Glutamatergic neuron (in vitro differentiated cells): ENCODE measurements at regions not wholly inside any gene's neighbourhood (a gene's known extent, or its start where the extent isn't known, plus 50 kb on each side); places are given as distances from the start of the nearest gene placed in this dataset.

Experiments
- DNase-seq: peaks from one replicate; pipeline ENCODE4 v3.0.0; 2022
- H3K27ac Mint-ChIP-seq: one replicate; pipeline ENCODE4 v1.8.0; 2020; ENCODE audit warnings: mild to moderate bottlenecking, mixed read lengths, inconsistent platforms; ENCODE audit not compliant: unreplicated experiment
- H3K27me3 Mint-ChIP-seq: one replicate; pipeline ENCODE4 v1.8.0; 2020; ENCODE audit warnings: mild to moderate bottlenecking, moderate library complexity, mixed read lengths, inconsistent platforms; ENCODE audit not compliant: unreplicated experiment
- H3K36me3 Mint-ChIP-seq: one replicate; pipeline ENCODE4 v1.8.0; 2020; ENCODE audit warnings: mild to moderate bottlenecking, mixed read lengths, inconsistent platforms; ENCODE audit not compliant: unreplicated experiment
- H3K4me1 Mint-ChIP-seq: one replicate; pipeline ENCODE4 v1.8.0; 2020; ENCODE audit warnings: mild to moderate bottlenecking, low read depth, mixed read lengths, inconsistent platforms; ENCODE audit not compliant: unreplicated experiment
- H3K4me3 Mint-ChIP-seq: one replicate; pipeline ENCODE4 v1.8.0; 2020; ENCODE audit warnings: mild to moderate bottlenecking, mixed read lengths, inconsistent platforms; ENCODE audit not compliant: unreplicated experiment
- H3K9me3 Mint-ChIP-seq: one replicate; pipeline ENCODE4 v1.8.0; 2020; ENCODE audit warnings: mild to moderate bottlenecking, moderate library complexity, mixed read lengths, inconsistent platforms; ENCODE audit not compliant: unreplicated experiment
- TF ChIP-seq, protein P1 (sequence below): fragments of 200-600 bp; sonication (generic); IDR thresholded peaks from one replicate; pipeline ENCODE4 v1.5.0; 2021; ENCODE audit not compliant: partially characterized antibody, unreplicated experiment

DNA sequence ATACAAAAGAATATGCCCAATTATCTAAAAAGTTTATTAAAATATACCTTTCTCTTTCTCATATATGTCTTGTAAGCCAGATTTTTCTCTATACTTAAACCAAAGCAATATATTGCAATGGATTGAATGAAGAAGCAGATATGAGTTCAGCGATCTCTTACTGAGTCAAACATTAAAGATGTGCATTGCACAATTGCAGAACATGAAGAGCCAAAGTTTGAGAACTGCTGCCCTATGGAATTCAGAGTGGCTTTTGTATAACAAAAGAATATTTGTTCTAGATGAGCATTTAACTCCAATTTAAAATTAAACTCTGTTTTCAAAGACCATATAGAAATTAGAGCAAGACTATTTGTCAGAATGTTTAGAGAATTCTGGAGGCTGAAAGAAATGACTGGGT is 519.0 kb upstream of the DAB2 start:
- H3K27ac Mint-ChIP-seq: no peak overlapping the region
- DNase-seq: no peak
- no peaks in the 10 kb centered on the region for H3K27me3 Mint-ChIP-seq
- no peak overlapping the region for H3K4me3 Mint-ChIP-seq
- TF ChIP-seq, protein P1, sequence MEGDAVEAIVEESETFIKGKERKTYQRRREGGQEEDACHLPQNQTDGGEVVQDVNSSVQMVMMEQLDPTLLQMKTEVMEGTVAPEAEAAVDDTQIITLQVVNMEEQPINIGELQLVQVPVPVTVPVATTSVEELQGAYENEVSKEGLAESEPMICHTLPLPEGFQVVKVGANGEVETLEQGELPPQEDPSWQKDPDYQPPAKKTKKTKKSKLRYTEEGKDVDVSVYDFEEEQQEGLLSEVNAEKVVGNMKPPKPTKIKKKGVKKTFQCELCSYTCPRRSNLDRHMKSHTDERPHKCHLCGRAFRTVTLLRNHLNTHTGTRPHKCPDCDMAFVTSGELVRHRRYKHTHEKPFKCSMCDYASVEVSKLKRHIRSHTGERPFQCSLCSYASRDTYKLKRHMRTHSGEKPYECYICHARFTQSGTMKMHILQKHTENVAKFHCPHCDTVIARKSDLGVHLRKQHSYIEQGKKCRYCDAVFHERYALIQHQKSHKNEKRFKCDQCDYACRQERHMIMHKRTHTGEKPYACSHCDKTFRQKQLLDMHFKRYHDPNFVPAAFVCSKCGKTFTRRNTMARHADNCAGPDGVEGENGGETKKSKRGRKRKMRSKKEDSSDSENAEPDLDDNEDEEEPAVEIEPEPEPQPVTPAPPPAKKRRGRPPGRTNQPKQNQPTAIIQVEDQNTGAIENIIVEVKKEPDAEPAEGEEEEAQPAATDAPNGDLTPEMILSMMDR: no peak
- H3K4me1 Mint-ChIP-seq: no peaks in the 10 kb centered on the region
- no peaks in the 10 kb centered on the region for H3K9me3 Mint-ChIP-seq
- H3K36me3 Mint-ChIP-seq: no peaks in the 10 kb centered on the region

- H3K9me3 Mint-ChIP-seq: no peaks in the 10 kb centered on the region
- TF ChIP-seq, protein P1: no peak
- no peak overlapping the region for H3K4me3 Mint-ChIP-seq
- no peak overlapping the region for H3K27ac Mint-ChIP-seq
- no peaks in the 10 kb centered on the region for H3K36me3 Mint-ChIP-seq
- DNase-seq: no peak
- H3K4me1 Mint-ChIP-seq: no peaks in the 10 kb centered on the region
- no peaks in the 10 kb centered on the region for H3K27me3 Mint-ChIP-seq
Observed at GRCh38 chr5:39942606-39943005, 517.8 kb upstream of the DAB2 start.

DNA sequence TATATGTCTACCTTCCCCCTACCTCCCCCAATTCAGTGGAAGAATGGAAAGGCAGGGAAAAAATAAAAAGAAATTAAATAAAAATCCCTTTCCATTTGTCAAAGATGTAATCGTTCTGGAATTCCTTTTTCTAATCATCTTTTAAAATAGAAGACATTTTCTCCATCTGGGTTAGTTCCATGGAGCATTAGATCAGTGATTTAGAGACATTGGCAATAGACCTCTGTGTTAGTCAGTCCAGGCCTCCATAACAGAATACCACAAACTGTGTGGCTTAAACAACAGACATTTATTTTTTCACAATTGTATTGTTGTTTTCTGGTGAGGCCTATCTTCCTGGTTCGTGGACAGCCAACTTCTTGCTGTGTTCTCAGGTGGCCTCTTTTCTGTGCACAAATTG is 516.6 kb upstream of the DAB2 start:
- Mint-ChIP-seq H3K27ac (no peak overlapping the region), H3K4me1 (no peaks in the 10 kb centered on the region), H3K27me3 (no peaks in the 10 kb centered on the region), H3K36me3 (no peaks in the 10 kb centered on the region), H3K9me3 (no peaks in the 10 kb centered on the region), H3K4me3 (no peak overlapping the region)
- TF ChIP-seq, protein P1: no peak
- DNase-seq: no peak

- Mint-ChIP-seq H3K9me3 (no peaks in the 10 kb centered on the region), H3K27me3 (no peaks in the 10 kb centered on the region), H3K4me1 (no peaks in the 10 kb centered on the region), H3K4me3 (no peak overlapping the region), H3K27ac (no peak overlapping the region), H3K36me3 (no peaks in the 10 kb centered on the region)
- DNase-seq: no peak
- TF ChIP-seq, protein P1: no peak
Observed at GRCh38 chr5:39934830-39935229, 510.1 kb upstream of the DAB2 start.

DNA sequence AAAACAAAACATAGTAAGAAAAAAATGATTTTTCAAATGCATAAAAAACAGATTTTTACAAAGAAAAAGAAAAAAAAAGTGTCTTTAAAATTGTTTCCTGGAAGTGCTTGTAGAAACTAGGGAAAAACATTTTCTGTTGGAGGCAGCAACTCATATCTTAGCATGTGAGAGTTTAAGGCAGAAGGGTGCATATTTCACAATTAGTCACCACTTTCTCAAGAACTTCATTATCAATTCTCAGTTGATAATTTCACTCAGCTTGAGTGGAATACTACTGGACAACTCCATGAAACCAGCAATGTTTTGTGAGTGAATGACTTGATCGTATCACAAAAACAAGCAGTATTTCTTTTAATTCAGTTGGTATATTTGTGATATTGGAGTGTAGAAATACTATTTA is 508.3 kb upstream of the DAB2 start:
- DNase-seq: no peak
- no peak overlapping the region for H3K4me3 Mint-ChIP-seq
- no peak overlapping the region for H3K27ac Mint-ChIP-seq
- H3K4me1 Mint-ChIP-seq: no peaks in the 10 kb centered on the region
- no peaks in the 10 kb centered on the region for H3K9me3 Mint-ChIP-seq
- H3K27me3 Mint-ChIP-seq: no peaks in the 10 kb centered on the region
- TF ChIP-seq, protein P1: no peak
- no peaks in the 10 kb centered on the region for H3K36me3 Mint-ChIP-seq
